HG03460 (cell line): ENCODE measurements at regions not wholly inside any gene's neighbourhood (a gene's known extent, or its start where the extent isn't known, plus 50 kb on each side); places are given as distances from the start of the nearest gene placed in this dataset.

ENCODE experiments used
- ATAC-seq: cut with Tn5 transposase; IDR thresholded peaks from one replicate; pipeline ENCODE4 v1.9.1; 2021; ENCODE audit not compliant: unreplicated experiment

DNA sequence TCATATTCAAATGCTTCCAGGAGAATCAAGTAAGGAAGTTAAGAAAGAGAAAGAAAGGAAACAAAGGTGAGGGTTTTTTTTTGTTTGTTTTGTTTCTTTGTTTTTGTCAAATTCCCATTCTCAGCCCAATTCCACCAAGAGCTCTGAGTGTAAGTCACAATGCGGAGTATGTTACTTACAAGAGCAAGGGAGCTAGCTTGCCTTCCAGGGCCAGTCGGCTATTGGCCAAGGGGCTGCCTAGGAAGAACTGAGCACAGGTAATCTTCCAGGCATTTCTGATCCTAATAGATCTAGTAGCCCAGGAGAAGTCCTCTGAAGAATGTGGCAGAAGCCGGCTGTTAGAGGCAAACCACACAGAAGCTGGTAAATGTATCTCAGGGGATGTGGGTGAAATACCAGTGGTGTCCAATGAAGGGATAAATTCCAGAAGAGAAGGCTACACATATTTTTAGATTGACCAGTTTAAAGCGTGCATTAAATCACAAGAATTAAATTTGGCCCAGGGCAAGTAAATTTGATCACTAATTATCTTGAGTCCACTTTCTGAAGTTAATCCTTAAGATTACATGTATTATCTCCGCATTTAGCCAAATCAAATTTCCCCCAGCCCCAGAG lies 239.6 kb upstream of the ADAMTS5 start:
- no peak for ATAC-seq

- ATAC-seq: no peak
These were observed 235.4 kb upstream of the ADAMTS5 start for GRCh38 chr21:27202301-27202700.

DNA sequence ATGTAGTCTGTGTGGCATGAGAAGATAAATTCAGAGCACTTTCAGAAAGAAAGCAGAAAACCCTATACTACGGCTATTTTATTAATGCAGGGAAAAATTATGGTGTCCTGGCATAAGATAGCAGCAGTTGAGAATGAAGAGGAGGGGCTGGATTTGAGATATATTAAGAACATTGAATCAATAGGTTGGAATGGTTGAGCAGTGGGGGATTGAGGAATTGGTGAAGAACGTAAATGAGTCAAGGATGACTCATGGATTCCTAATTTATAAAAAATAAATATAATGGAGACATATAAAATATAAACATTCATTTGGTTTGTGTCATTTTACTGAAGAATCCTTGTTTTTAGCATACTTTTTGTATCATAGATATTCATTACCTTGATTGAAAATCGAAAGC lies 234.3 kb upstream of the ADAMTS5 start:
- ATAC-seq: no peak

DNA sequence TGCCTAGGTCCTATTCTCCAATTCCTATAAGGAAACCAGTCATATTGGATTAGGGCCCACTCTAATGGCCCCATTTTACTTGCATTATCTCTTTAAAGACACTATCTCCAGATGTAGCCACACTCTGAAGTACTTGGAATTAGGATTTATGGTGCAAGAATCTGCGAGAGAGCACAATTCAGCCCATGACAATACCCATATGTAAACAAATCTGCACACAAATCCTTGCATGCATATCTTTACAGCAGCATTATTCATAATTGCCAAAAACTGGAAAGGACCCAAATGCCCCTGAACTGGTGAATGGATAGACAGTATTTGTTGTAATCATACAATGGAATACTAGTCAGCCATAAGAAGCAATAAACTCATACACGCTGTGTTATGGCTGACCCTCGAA lies 229.8 kb upstream of the ADAMTS5 start:
- ATAC-seq: no peak

- ATAC-seq: no peak
These were observed 225.5 kb upstream of the ADAMTS5 start for GRCh38 chr21:27192281-27192949.

DNA sequence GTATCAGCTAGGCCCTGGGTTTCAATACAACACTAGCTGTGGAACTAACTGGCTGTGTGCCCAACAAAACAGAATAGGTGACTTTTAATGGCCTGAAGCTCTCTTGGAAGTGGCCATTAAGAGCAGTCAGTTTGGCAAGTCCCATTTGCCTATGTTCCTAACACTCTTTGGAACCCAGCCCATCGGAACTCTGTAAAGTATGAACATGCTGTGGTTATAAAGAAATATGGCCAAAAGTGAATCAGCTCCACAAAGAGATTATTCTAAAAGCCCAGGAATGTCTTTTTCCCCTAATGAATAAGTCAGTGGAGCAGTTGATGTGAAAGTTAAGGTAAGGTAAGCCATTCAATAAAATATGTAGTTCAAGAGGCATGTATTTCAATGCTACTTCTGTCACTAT lies 223.7 kb upstream of the ADAMTS5 start:
- no peak for ATAC-seq

GRCh38 chr21:27189870-27190269 lies 223.0 kb upstream of the ADAMTS5 start:
- ATAC-seq: no peak

- no peak for ATAC-seq
These were observed 206.2 kb upstream of the ADAMTS5 start for GRCh38 chr21:27173053-27173452.

GRCh38 chr21:27171707-27172106 lies 204.8 kb upstream of the ADAMTS5 start:
- ATAC-seq: no peak

GRCh38 chr21:27168084-27168483 lies 201.2 kb upstream of the ADAMTS5 start:
- ATAC-seq: no peak

DNA sequence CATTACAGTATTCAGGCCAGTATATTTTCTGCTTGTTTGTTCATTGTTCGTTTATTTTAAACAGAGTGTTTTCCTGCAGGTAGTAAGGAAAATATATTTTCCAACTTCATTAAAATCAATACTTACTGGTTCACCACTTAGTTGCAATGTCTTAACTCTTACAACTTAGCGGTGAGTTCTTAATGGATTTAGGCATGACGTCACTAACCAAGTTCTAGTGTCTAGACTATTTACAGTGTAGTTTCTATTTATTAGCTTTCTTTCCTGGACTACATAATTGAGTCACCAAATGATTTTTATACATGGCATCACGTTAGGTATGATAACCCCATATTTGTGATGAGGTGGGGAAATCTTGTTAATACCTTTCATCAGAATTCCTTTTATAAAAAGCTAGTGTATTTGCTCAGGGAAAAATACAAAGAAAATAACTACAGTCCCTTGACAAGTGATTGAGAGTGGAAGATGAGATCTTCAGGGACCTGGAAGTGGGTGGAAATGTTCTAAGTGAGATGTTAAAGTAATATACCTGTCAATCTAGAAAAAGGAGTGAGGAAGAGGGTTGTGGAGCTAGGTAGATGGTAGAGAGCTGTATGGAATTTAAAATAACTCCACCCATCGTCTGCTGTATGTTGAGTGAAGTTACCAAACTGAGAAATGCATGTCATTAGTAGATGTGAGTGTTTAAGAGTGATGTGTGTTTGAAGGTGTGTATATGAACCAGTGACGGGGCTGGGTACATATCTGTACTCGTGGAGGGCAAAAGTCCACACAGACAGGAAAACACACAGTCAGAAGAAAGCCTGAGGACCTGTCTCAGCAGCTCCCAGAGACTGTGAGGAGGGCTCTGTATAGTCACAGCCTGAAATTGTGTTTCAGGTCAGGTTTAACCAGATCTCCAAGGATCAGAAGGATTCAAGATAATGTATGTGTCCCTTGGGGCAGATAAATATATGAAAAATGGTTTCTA lies 197.6 kb upstream of the ADAMTS5 start:
- ATAC-seq: no peak

DNA sequence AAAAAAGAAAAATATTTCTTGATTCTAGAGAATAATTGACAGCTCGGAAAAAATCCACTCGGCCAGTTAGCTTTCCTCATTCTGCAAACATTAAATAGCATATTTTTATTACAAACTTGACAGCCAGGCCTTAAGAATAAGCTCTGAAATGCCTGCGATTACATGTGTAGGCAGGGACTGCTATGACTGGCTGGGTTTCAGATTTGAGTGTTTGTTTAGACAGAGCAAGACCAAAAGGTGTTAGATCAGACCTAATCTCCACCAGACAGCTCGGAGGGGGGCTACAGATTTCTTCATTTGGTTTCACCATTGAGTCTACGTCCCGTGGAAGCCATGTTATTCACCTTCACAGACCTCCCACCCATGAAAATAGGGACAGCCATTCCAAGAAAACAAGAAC lies 192.1 kb upstream of the ADAMTS5 start:
- ATAC-seq: no peak

DNA sequence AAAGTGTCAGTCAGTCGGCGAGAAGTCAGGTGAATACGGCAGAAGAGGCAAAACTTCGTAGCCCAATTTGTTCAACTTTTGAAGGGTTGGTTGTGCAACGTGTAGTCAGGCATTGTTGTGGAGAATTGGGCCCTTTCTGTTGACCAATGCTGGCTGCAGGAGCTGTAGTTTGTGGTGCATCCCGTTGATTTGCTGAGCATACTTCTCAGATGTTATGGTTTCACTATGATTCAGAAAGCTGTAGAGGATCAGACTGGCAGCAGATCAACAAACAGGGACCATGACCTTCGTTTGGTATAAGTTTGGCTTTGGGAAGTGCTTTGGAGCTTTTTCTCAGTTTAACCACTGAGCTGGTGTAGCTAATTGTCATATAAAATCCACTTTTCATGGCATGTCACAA lies 190.2 kb upstream of the ADAMTS5 start:
- ATAC-seq: no peak

GRCh38 chr21:27156666-27157065 lies 189.8 kb upstream of the ADAMTS5 start:
- ATAC-seq: no peak

DNA sequence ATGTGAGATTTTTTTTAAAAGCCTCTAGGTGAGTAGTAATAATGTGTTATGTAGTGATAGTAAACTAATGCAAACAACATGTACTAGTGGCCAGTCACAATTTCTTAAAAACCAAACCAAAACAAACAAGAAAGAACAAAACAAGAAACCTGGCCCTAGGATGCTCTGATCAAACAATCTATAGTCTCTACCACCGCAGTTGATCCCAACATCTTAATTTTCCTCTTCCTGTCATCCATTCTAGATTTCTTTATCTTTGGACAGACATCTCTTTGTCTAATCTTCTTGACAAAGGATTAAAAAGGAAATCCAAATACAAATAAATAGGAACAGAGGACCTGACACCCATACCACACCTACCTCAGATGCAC lies 188.2 kb upstream of the ADAMTS5 start:
- no peak for ATAC-seq

GRCh38 chr21:27154451-27155129 lies 187.7 kb upstream of the ADAMTS5 start:
- no peak for ATAC-seq

DNA sequence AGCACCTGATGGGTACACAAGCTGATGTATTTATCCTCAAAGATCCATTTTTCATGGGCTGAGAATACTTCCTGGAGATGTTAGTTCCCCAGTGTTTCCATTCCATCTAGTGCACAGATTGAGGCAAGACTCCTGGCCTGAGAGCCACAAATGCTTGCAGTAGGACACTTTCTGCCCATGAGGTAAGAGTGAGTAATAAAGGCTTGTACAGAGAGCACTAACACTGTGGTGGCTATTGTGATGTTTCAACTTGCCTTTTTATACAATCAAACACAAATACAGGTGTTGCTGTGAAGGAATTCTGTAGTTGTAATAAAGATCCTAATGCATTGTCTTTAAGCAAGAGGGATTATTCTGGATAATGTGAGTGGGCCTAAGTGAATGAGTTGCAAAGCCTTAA lies 186.1 kb upstream of the ADAMTS5 start:
- no peak for ATAC-seq

DNA sequence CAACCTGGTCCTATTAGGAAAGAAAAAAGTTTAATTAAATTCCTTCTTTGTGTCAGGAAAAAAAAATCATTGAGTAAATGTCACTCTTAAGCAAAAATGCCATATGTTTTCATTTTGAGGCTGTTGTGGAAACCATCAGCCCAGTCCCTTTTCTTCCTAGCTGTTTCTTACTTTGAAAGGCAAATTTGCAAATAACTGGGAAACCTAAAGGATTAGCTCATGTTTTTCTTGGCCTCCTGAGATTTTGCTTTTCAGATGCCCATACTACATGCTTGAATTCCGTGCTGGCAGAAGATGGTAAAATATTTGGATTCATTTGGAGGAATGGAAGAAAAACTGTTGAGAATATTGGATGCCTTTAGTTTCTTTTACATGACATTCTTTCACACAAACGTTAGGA lies 182.1 kb upstream of the ADAMTS5 start:
- ATAC-seq: no peak

DNA sequence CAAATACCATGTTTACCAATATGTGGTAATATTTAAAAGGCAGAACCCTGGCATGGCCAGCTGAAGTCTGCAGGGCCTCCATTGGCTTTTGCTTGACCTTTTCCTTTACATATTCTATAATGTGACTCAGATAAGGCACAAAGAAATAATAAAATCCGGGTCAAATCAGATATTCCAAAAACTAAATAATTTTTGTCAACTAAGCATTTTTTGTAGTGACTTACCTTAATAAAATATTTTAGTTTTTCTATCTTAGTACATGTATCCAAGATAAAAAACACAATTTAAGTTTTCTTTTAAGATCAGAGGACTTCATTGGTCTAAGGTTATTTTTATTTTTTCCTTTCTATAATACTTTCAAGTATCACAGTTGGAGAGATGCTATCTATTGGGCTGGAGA lies 179.4 kb upstream of the ADAMTS5 start:
- ATAC-seq: no peak

- ATAC-seq: no peak
These were observed 178.4 kb upstream of the ADAMTS5 start for GRCh38 chr21:27145134-27145798.

GRCh38 chr21:27143476-27143875 lies 176.6 kb upstream of the ADAMTS5 start:
- no peak for ATAC-seq
